Dedifferentiated amniotic fluid mesenchymal stem cell (primary cell): ENCODE measurements at regions not wholly inside any gene's neighbourhood (a gene's known extent, or its start where the extent isn't known, plus 50 kb on each side); places are given as distances from the start of the nearest gene placed in this dataset.

Experiments used
- DNase-seq: peaks from one replicate; pipeline ENCODE4 v3.0.0-alpha.2; 2016; ENCODE audit errors: extremely low spot score

DNA sequence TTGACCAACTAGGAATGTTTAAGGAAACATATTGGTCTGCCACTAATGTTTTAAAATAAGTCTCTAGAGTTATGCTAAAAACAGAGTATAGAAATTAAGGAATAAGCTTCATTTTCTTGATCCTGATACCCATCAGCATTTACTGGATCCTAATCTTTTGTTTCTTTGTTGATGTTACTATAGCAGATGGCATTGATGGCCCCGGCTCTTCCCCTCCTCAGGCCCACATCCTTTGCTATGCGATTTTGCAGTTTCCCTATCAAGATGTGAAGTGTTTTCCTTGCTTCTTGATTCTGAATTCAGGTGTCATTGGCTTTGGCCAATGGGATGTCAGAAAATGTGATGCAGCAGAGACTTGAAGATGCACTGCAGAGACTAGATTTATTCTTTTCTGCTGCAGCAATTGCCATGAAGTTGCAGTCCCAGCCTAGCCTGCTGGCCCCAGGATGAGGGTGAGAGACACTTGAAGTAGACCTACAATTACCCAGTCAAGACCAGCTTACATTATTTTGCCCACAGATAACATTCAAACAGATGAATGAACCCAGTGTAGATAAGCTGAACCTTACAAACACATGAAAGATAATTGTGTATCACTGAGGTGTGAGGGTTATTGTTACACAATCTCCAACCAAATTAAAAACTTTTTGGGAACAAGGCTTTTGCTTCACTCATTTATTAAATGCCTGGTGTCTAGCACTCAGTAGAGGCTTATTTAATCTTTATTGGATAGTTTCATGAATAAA lies 115.2 kb upstream of the ITGA4 start:
- no peak for DNase-seq

DNA sequence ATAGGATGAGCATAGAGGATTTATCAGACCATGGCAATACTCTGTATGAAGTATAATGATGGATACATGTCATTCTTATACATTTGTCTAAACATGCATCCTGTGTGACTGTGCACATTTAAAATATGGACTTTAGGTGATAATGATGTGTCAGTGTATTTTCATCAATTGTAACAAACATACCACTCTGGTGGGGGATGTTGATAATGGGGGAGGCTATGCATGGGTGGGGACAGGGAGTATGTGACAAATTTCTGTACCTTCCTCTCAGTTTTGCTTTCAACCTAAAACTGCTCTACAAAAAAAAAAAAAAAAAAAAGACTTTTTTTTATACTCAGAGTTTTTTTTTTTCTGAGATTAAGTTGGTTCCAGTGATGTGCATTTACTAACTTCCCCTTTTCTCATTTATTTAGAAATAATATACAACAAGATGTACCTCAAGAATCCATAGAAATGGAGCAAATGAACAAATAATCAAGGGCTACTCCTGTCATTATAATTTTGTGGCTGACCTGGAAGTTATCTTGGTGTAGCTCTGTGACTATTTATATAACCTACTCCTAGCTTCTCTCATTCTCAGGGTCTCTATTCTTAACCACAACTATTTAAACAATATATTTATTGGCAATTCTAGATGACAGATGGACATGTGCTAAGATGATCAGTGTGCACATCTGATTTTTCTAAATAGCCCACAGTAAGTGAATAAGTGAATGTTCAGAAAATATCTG lies 108.9 kb upstream of the ITGA4 start:
- no peak for DNase-seq

DNA sequence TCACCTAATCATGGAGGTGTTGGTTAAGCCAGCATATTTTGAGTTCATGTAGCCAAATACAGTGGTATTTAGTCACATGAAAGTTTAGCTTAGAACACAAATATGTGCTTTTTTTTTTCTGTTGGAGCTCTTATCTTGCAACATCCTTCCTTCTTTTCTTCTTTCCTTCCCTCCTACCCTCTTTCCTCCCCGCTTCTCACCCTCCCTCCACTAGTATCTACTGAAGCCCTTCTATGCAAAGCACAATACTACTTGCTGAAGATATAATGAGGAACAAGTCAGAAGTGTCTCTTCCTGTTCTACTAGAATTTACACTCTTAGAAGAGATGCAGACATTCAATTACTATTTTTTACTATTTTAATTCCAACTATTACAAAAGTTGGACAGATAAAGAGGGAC lies 105.0 kb upstream of the ITGA4 start:
- no peak for DNase-seq

GRCh38 chr2:181354626-181355025 lies 102.6 kb upstream of the ITGA4 start:
- DNase-seq = no peak

DNA sequence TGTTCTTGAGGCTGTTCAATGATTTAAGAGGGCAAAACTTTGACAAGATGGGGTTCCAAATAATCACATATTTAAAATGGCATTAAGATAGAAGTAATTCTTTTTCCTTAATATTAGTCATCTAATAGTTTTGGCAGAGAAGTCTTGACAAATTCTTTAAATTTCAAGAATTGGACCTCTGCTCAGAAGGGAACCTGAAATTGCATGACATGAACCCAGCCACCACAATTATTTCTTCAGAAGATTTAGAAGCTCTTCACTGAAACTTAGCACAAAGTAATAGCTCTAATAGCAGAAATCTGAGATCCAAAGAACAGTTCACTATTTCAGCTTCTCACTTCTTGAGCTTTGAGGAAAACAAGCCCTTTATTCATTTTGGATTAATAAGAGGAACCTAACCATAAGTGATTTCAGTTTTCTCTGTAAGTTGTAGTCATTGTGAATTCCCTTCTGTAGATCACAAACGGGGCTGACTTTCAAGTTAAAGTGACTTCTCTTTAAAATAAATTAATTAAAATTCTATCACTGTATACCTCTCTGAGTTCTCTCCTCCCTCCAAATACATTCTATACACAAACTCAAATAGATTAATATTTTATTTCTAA lies 100.6 kb upstream of the ITGA4 start:
- no peak for DNase-seq

- DNase-seq = no peak
Observed at GRCh38 chr2:181357979-181358378, 99.2 kb upstream of the ITGA4 start.

GRCh38 chr2:181362561-181362960 lies 94.6 kb upstream of the ITGA4 start:
- no peak for DNase-seq

DNA sequence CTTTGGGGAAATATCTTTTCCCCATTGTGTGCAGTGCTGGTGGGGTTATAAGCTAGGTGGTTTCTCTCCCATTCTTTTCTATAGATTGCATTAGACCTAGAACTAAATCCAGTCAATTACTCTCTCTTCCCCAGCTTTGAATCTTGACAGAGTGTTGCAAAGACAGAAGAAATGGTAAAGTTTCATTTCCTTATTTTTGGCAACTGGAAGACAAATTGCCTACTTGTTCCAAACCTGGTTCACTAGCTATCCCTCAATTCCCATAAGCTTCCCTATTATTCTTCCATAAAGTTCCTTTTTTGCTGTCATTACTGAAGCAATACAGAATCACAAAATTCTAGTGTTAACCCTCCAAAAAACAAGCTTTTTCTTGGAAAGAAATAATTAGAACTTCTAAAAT lies 94.0 kb upstream of the ITGA4 start:
- no peak for DNase-seq

DNA sequence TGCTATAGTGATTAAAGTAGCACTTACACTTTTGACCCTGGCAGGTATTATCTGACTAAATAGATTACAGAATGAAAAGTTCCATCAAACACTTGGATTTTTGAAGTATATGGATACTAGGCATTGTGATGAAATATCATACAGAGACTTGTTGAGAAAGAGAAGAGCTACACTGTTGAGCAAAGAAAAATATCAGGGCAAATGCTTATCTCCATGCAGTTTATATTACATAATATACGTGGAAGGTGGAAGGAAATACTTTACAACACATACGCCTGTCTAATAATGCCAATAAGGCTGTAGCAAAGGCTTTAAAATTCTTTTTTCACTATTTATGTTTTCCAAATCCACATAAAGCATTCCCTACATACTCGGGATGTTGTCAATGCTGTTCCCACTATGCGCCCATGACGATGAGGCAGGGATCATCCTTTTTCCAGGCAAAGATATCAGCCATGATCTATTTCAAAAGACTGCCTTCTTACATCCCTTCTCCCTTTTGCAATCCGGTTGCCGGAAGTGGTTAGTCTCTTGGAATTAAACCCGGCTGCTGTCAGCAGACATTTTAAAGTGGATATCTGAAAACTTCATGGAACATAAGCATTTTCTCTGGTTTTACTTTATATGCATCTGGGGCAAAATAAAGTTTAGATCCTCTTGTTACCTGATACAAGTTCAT lies 92.6 kb upstream of the ITGA4 start:
- no peak for DNase-seq

- DNase-seq = no peak
Observed at GRCh38 chr2:181366675-181367175, 90.5 kb upstream of the ITGA4 start.

DNA sequence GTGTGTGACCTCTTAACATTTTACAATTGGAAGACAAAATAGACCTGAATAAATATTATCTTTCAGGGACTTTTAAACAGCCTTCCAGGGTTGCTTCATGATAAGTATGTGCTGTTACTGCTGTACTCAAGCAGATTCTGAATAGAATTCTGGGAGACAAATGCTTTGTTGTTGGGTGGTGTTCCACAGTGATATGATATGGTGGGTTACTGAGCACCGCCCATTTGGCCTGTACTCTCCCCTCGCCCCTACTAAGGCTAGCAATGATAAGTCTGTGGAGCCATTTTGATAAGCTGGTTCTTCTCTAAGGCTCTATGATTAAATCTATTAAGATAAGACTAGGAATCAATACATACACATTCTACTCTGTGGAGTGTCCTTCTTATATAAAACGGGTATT lies 89.8 kb upstream of the ITGA4 start:
- no peak for DNase-seq

DNA sequence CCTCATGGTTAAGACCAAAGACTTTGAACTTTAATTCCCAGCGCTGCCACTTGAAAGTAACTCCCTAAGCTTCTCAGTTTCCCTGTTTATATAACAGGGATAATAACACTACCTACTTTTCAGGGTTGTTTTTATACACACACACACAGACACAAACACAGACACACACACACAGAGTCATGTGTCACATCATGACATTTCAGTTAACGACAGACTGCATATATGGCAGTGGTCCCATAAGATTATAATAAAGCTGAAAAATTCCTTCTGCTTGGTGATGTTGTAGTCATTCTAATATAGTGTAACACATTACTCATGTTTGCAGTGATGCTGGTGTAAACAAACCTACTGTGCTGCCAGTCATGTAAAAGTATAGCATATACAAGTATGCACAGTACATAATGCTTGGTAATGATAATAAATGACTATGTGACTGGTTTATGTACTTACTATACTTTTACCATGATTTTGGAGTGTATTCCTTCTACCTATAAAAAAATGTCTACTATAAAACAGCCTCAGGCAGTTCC lies 89.2 kb upstream of the ITGA4 start:
- DNase-seq = no peak

DNA sequence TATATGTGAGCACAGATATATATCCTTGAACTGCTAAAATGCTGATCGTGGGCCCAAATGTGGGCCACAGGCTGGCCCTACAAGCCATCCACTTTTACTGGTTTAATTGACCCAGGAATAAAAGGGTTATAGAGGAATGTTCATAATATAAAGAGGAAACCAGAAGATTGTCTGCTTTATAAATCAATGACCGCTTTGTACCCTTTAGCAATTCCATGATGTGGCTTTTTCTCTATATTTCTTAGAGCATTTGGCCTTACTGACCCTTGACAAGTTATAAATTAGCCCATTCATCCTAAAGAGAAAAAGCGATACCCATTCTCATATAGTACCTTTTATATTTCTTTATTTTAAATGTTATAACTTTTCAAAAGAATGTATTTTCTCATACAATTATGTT lies 87.1 kb upstream of the ITGA4 start:
- DNase-seq = no peak

GRCh38 chr2:181371195-181371594 lies 86.0 kb upstream of the ITGA4 start:
- DNase-seq = no peak

- DNase-seq = peak; percentile 42
Observed at GRCh38 chr2:181371782-181372645, 85.2 kb upstream of the ITGA4 start.

- no peak for DNase-seq
Observed at GRCh38 chr2:181372646-181373040, 84.5 kb upstream of the ITGA4 start.

DNA sequence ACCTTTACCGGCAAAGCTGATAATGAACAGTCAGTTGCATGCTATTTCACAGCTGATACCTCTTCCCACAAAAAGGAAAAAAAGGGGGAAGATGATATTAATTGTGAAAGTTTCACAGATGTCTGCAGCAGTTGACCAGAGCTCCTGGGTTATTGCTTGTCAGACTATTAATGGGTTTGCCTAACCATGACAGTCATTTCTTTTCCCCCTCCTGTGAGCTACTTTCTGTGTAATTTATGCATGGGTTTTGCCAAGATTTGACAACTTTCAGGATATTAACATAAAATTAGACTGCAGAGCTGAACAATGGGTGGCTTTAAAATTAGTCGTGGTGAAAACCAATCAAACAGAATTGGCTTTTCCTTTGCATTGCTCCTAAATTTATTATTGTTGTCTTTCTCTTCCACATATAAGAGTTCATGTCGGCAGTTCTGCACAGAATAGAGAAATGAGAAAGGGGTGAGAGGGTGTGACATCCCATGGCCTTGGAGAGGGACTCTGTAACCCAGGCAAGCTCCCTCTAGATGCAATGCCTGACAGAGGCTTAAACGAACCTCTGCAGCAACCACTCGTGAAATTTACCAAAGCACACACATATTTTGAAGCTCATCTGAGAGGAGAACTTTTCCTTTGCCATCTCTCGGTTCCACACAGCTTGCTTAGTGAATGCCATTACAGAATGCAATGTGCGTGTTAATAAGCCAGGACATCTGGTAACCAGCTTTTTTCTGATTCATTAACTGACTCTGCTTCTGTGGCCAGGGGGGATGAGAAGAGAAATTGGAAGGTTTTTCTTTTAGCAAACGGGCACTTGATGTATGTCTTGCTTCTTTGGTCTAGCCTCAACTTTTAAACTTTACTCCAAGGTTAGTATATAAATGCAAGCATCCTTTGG lies 82.2 kb upstream of the ITGA4 start:
- DNase-seq = no peak

DNA sequence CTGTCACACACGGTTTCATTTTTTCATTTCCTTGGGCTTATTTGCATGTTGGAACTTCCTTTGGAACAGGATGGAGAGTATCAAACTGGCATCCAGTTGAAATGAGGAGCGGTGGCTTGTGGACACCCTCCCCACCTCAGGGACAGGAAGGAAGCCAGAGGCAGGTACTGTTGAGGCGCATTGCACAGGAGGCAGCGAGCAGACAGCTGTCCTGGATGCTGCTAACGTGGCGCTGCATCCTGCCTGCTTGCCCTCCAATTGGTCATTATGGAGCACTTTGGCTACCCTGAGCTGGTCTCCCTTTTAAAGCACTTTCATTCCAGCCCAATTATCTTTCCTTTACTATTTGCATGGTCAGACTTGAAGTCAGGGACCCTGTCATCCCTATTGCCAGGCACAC lies 80.7 kb upstream of the ITGA4 start:
- no peak for DNase-seq

DNA sequence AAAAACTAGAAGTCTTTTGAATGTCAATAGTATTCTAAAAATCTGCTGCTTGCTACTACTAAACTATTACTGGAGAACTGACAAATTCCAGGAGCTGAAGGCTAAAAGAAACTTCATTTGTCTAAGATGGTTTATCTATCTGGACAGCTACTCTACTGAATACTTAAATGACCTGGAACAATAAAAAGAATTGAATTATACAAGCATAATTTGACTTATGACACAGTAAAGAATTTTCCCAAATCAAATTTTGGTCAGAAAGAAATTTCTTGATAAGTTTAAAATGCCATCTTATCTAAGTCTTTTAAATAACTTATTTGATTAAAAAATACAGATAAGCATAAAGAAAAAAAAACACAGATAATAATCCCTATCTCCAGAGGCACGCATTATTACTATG lies 80.2 kb upstream of the ITGA4 start:
- DNase-seq = no peak

DNA sequence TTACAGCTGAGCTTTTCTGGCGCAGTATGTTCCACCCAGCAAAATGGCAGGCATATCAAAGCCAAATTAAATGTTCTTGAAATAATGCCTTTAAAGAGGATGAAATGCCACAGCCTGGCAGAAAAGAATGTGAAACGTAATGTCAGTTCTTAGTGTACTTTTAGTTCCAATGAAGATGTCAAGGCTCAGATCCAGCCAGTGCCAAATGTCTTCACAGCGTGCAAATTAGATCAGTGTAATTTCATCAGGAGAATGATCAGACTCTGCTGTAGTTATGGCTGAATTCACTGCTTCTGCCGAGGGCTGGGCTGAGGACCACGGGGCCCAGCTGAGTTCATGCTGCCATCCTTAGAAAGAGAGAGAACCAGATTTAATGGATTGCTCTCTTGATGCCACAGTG lies 78.7 kb upstream of the ITGA4 start:
- DNase-seq = no peak
